HG03103 (cell line): ENCODE measurements at regions not wholly inside any gene's neighbourhood (a gene's known extent, or its start where the extent isn't known, plus 50 kb on each side); places are given as distances from the start of the nearest gene placed in this dataset.

ENCODE experiments used
- ATAC-seq: cut with Tn5 transposase; IDR thresholded peaks from one replicate; pipeline ENCODE4 v1.9.1; 2021; ENCODE audit warnings: low read depth; ENCODE audit not compliant: unreplicated experiment

DNA sequence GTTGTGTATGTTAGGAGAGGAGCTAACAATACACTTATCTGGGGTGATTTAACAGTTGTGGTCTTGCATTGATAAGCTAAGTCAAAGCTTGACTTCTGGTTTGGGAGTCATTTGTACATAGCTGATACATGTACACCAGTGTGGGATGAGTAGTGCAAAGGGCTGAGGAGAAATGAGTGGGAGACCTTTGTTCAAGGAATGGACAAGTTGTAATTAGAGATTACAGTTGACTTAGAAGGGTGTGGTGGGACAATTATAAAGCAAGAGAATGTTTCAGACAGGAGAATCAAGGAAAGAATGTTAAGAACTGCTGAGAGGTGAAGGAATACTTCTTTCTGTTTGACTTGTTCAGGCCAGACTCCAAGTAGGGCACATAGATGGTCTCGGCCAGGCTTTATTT lies 209.7 kb upstream of the STEAP4 start:
- ATAC-seq = no peak

DNA sequence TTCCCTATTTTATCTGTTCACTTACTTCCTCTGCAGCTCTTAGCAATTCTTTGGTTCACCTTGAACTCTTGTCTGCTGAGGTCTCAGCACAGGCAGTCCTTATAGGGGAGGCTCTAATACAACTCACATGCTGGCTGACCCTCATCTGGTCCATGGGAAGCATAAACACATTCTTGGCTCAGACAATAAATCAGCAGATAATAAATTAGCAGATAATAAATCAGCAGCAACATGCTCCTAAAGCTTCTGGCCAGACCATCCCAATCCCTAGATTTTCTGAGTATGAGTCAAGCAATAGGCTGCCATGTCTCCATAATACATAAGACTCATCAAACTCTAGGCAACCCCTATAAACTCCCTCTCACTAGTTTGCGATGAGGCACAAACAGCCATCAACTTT lies 208.6 kb upstream of the STEAP4 start:
- no peak for ATAC-seq

DNA sequence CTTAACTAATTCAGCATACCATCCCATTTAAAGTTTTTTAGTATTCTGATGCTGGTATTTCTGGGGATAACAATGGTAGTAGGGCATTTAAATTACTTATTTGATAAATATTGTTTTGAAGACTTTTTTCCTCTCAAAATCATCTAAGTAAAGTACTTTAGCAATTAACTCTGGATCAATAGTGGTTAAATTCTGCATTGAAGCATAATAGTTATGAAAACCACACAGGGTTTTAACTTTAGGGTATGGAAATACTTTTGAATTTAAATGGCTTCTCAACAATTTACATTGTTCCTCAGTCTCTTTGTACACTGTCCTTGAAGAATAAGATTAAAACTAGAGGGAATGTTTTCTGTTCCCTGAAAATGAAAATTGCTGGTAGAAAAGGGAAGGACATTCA lies 202.6 kb upstream of the STEAP4 start:
- ATAC-seq = no peak

- ATAC-seq = no peak
Observed at GRCh38 chr7:88500131-88500530, 193.4 kb upstream of the STEAP4 start.

DNA sequence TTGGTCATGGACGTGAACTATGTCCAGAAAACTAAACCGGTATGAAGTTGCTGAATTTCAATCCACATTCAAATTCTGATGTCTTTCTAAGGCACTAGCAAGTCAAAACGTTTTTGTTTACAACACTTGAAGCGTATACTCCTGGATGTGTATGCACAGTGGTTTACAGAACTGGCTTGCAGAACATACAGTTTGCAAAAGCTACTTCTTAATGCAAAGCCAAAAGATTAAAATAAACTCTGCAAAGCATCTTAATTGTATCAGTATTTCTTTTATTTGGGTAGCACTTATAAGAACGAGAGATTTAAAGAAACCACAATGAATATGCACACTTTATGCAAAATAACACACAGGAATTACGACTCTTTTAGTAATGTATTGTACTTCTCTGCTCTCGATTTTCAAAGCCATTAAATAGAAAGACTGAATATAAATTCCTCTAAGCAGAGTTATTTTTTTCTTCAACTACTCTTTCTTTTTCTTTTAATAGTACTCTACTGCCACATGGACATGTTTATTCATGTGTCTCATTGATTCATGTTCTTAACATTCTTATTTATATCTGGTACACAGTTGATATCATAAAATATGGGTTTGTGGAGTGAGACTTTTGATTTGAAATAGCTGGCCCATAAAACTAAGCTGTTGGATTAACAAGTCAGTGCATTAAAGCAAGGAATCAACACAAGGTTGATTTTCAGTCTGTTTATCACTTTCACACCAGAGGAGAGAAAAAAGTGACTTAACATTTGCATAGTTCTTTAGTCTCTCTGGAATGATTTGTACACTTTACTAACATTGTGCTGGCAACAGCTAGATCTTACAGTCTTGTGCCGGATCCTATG lies 189.4 kb upstream of the STEAP4 start:
- ATAC-seq = no peak

- no peak for ATAC-seq
Observed at GRCh38 chr7:88492153-88492552, 185.5 kb upstream of the STEAP4 start.

DNA sequence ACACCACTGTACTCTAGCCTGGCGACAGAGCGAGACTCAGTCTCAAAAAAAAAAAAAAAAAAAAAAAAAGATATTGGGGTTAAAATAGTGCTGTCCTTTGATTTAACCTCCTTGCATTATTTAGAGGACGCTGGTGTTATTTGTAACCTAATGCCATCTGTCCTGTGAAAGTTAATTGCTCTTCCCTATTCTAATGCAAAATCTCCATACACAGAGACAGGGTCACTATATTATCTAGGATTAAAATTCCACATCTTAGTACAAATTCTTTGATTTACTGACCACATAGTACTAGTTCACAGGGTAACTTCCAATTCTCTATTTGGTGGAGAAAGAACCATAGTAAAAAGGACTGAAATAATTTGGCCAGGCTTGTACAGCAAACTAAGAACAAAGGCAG lies 184.2 kb upstream of the STEAP4 start:
- ATAC-seq = no peak

- no peak for ATAC-seq
Observed at GRCh38 chr7:88490161-88490560, 183.5 kb upstream of the STEAP4 start.

- ATAC-seq = no peak
Observed at GRCh38 chr7:88485821-88486220, 179.1 kb upstream of the STEAP4 start.

DNA sequence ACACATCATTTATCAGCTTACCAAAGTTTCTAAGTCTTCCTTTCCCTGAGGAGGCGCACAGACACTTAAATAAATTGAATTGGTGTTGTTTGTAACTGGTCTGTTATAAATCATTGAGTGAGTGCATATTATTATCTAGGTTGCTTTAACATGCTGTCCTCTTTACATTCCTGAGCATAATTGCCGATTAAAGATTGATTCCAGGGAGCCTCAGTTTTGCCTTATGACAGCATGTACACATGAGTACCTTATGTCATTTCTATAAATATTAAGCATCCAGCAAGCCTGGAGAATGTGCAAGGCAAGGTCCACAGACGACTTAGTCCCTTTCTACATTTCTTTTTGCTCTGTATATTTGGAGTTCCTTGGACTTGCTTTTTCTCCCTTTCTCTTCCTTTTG lies 177.9 kb upstream of the STEAP4 start:
- no peak for ATAC-seq

- ATAC-seq = no peak
Observed at GRCh38 chr7:88480896-88481295, 174.2 kb upstream of the STEAP4 start.

DNA sequence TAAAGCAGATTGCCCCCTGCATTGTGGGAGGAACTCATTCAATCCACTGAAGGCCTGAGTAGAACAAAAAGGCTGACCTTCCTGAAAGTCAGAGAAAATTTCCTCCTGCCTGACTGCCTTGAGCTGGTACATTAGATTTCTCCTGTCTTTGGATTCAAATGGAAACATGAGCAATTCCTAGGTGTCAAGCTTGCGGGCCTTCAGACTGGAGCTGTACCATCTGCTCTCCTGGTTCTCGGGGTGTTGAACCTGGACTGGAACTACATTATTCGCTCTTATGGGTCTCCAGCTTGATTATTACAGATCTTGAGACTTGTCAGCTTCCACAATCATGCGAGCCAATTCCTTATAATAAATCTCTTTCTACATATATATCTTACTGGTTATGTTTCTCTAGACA lies 173.6 kb upstream of the STEAP4 start:
- no peak for ATAC-seq

- ATAC-seq = no peak
Observed at GRCh38 chr7:88477976-88478375, 171.3 kb upstream of the STEAP4 start.

- ATAC-seq = no peak
Observed at GRCh38 chr7:88465600-88465999, 158.9 kb upstream of the STEAP4 start.

DNA sequence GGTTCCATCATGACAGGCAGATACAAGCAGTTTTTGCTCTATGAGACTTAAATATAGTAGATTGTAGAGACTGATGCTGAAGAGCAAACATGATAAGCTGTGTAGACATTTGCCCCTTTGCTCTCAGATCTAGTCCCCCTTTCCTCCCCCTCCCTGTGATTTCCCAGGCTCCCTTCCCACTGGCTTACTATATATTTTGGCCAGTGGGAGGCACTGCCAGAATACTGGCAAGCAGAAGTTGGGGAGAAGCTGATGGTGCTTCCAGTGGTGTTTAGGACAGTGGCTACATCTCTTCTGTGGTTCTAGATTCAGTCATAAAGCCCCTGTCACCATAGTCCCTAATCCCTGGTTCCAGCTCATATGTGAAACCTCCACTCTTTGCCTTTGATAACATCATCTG lies 156.1 kb upstream of the STEAP4 start:
- no peak for ATAC-seq

DNA sequence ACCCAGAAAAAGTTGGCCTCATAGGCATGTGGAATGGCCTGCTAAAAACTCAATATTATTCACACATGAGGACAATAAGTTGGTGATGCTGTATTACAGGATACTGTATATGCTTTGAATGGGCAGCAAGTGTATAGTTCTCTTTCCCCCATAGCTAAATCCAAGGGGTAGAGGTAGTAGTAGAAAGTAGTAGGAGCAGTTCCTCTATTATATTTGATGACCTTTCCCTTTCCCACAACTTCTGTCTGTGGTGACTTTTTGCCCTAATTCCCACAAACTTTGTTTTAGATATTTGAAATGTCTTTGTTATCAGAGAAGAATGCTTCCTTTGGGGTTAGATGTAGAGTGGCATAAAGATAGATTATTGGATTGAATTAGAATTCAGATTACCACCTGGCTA lies 154.0 kb upstream of the STEAP4 start:
- ATAC-seq = no peak

DNA sequence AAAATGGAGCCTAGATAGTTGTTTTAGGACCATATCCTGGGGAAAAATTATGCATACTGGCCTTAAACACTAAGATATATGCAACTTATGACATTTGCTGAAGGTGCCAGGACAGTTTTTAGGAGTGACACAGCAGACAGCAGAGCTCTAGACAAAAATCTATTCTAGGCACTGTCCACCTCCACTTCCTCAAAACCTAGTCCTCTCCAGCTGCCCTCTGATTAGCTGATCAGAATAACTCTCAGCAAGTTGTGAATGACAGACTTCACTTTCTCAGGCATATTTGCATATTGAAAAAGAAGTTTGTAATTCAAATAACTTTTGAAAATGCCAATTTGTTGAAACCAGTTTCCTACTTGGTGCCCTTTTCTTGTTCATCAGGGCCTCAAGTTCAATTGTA lies 152.3 kb upstream of the STEAP4 start:
- no peak for ATAC-seq

- no peak for ATAC-seq
Observed at GRCh38 chr7:88458279-88458678, 151.6 kb upstream of the STEAP4 start.

GRCh38 chr7:88457320-88457719 lies 150.6 kb upstream of the STEAP4 start:
- no peak for ATAC-seq

GRCh38 chr7:88456490-88456889 lies 149.8 kb upstream of the STEAP4 start:
- no peak for ATAC-seq

- no peak for ATAC-seq
Observed at GRCh38 chr7:88455696-88456095, 149.0 kb upstream of the STEAP4 start.

- no peak for ATAC-seq
Observed at GRCh38 chr7:88452646-88453045, 146.0 kb upstream of the STEAP4 start.

- ATAC-seq = no peak
Observed at GRCh38 chr7:88450874-88451273, 144.2 kb upstream of the STEAP4 start.
